ENCODE measurements at regions not wholly inside any gene's neighbourhood (a gene's known extent, or its start where the extent isn't known, plus 50 kb on each side); places are given as distances from the start of the nearest gene placed in this dataset.

GRCh38 chr13:82275644-82276043 is 1606.6 kb downstream of the SLITRK1 start:
- no peaks in the 10 kb centered on the region for H3K36me3 ChIP-seq
- no peak for DNase-seq
- no peak overlapping the region for H3K4me3 ChIP-seq
- no peak for TF ChIP-seq CTCF (IDR thresholded peaks at IDR 0.05)
- 82 to 91% methylated on average over 6 of the region's 6 CpGs for whole genome bisulfite sequencing, 2 donors
- no peaks in the 10 kb centered on the region for H3K4me1 ChIP-seq
- no peak for FAIRE-seq
- no peaks in the 10 kb centered on the region for H3K27me3 ChIP-seq
- ATAC-seq: no peak
- H3K9me3 ChIP-seq: no peaks in the 10 kb centered on the region
- no peak overlapping the region for H3K27ac ChIP-seq
- intact Hi-C loops (cut with DNase I): no loop called here

- H3K4me1 ChIP-seq: no peaks in the 10 kb centered on the region
- H3K27me3 ChIP-seq: no peaks in the 10 kb centered on the region
- no peaks in the 10 kb centered on the region for H3K36me3 ChIP-seq
- no peak for ATAC-seq
- intact Hi-C loops (cut with DNase I): no loop called here
- FAIRE-seq: no peak
- 81 to 94% methylated on average over 13 of the region's 13 CpGs for WGBS, 2 donors
- H3K27ac ChIP-seq: no peak overlapping the region
- TF ChIP-seq CTCF (IDR thresholded peaks at IDR 0.05): no peak
- no peaks in the 10 kb centered on the region for H3K9me3 ChIP-seq
- DNase-seq: no peak
- no peak overlapping the region for H3K4me3 ChIP-seq
These were observed 1623.0 kb downstream of the SLITRK1 start for GRCh38 chr13:82259284-82259683.

- DNase-seq (peak in 1 of 6 donors; percentile 59), FAIRE-seq (no peak), ATAC-seq (no peak)
- TF ChIP-seq CTCF (IDR thresholded peaks at IDR 0.05): no peak
- intact Hi-C loops (cut with DNase I): no loop called here
- no peaks in the 10 kb centered on the region for H3K4me1 ChIP-seq
- no peaks in the 10 kb centered on the region for H3K36me3 ChIP-seq
- no peak overlapping the region for H3K27ac ChIP-seq
- no peaks in the 10 kb centered on the region for H3K9me3 ChIP-seq
- no peak overlapping the region for H3K4me3 ChIP-seq
- H3K27me3 ChIP-seq: no peaks in the 10 kb centered on the region
- WGBS, 2 donors: 90 to 92% methylated on average over 36 to 56 of the region's 56 CpGs
These were observed 1624.3 kb downstream of the SLITRK1 start for GRCh38 chr13:82257790-82258507.

GRCh38 chr13:82248762-82249161 is 1633.5 kb downstream of the SLITRK1 start:
- no peak overlapping the region for H3K27ac ChIP-seq
- no peaks in the 10 kb centered on the region for H3K4me1 ChIP-seq
- intact Hi-C loops (cut with DNase I): no loop called here
- no peaks in the 10 kb centered on the region for H3K36me3 ChIP-seq
- no peaks in the 10 kb centered on the region for H3K9me3 ChIP-seq
- DNase-seq: no peak
- no peak for FAIRE-seq
- H3K27me3 ChIP-seq: no peaks in the 10 kb centered on the region
- no peak overlapping the region for H3K4me3 ChIP-seq
- no peak for TF ChIP-seq CTCF (IDR thresholded peaks at IDR 0.05)
- no peak for ATAC-seq
- WGBS, 2 donors: 46 to 49% methylated on average over 1 of the region's 1 CpG

- no peak for TF ChIP-seq CTCF (IDR thresholded peaks at IDR 0.05)
- no peak for ATAC-seq
- no peak overlapping the region for H3K27ac ChIP-seq
- no peaks in the 10 kb centered on the region for H3K9me3 ChIP-seq
- 69 to 83% methylated on average over 1 of the region's 1 CpG for WGBS, 2 donors
- H3K4me1 ChIP-seq: no peaks in the 10 kb centered on the region
- intact Hi-C loops (cut with DNase I): no loop called here
- H3K36me3 ChIP-seq: no peaks in the 10 kb centered on the region
- FAIRE-seq: no peak
- DNase-seq: no peak
- no peak overlapping the region for H3K4me3 ChIP-seq
- H3K27me3 ChIP-seq: no peaks in the 10 kb centered on the region
These were observed 1636.4 kb downstream of the SLITRK1 start for GRCh38 chr13:82245860-82246259.

Data from pancreas (tissue), 10 donors.